Uterus (tissue), 2 donors: ENCODE measurements at regions not wholly inside any gene's neighbourhood (a gene's known extent, or its start where the extent isn't known, plus 50 kb on each side); places are given as distances from the start of the nearest gene placed in this dataset.

ENCODE experiments used
- POLR2A ChIP-seq, 2 donors: fragments of 450-650 bp; IDR thresholded peaks; one replicate each; pipeline ENCODE4 v1.6.1; 2016; ENCODE audit warnings: antibody characterized with exemption in 2 of 2, mild to moderate bottlenecking in 1 of 2, moderate library complexity in 1 of 2
- TF ChIP-seq, protein P1 (sequence below), 4 experiments: fragments of 200-600 bp in 2 of 4; fragments of 450-650 bp in 2 of 4; sonication (generic) in 2 of 4; IDR thresholded peaks; one replicate each; pipeline ENCODE4 v1.5.1; 2016 to 2019; ENCODE audit warnings: antibody characterized with exemption in 4 of 4, mild to moderate bottlenecking in 2 of 4, moderate library complexity in 1 of 4

DNA sequence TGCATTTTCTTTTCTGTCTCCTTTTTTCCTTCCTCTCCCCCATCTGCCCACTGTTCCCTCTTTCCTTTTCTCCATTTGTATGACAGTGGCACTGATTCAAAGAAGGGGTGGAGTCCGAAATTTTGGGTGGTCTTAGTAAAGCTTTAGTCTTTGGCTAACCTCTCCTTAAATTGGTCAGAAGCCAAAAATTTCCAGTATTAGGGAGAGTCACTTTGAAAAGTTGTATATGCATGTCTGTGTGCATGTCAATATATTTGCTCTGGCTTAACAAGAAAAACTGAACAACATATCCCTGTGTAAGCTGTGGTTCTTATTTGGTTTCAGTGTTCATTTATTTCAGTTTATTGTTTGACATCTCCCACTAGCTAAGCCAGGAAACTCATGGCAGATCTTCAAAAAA, 314.8 kb upstream of the CXADR start:
- TF ChIP-seq, protein P1, sequence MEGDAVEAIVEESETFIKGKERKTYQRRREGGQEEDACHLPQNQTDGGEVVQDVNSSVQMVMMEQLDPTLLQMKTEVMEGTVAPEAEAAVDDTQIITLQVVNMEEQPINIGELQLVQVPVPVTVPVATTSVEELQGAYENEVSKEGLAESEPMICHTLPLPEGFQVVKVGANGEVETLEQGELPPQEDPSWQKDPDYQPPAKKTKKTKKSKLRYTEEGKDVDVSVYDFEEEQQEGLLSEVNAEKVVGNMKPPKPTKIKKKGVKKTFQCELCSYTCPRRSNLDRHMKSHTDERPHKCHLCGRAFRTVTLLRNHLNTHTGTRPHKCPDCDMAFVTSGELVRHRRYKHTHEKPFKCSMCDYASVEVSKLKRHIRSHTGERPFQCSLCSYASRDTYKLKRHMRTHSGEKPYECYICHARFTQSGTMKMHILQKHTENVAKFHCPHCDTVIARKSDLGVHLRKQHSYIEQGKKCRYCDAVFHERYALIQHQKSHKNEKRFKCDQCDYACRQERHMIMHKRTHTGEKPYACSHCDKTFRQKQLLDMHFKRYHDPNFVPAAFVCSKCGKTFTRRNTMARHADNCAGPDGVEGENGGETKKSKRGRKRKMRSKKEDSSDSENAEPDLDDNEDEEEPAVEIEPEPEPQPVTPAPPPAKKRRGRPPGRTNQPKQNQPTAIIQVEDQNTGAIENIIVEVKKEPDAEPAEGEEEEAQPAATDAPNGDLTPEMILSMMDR (IDR thresholded peaks at IDR 0.05): no peak
- no peak for TF ChIP-seq POLR2A (IDR thresholded peaks at IDR 0.05)
